A549 (cell line): ENCODE measurements at regions not wholly inside any gene's neighbourhood (a gene's known extent, or its start where the extent isn't known, plus 50 kb on each side); places are given as distances from the start of the nearest gene placed in this dataset.

ENCODE experiments used
- CEBPB ChIP-seq, 2 experiments: fragments of >200 bp in 1 of 2; sonication (Bioruptor Twin) in 1 of 2; formaldehyde crosslinking in 1 of 2; IDR thresholded peaks; 2 replicates each; pipeline ENCODE4 v1.6.1; 2012 to 2016
- CHD2 ChIP-seq: fragments of 150-350 bp; IDR thresholded peaks from 2 replicates; pipeline ENCODE4 v1.6.1; 2014; ENCODE audit warnings: low read length; ENCODE audit not compliant: partially characterized antibody
- ESRRA ChIP-seq: fragments of 150-350 bp; IDR thresholded peaks from 2 replicates; pipeline ENCODE4 v1.6.1; 2014; ENCODE audit warnings: mild to moderate bottlenecking, low read length, borderline replicate concordance
- JUN ChIP-seq, 2 experiments: fragments of >200 bp; sonication (Bioruptor Twin); formaldehyde crosslinking; IDR thresholded peaks; 2 replicates in 1 of 2; 3 replicates in 1 of 2; pipeline ENCODE4 v1.6.1; 2016 to 2017
- POLR2A ChIP-seq: IDR thresholded peaks from 2 replicates; pipeline ENCODE4 v1.6.1; 2012; ENCODE audit warnings: mild to moderate bottlenecking, low read length
- RAD21 ChIP-seq, 2 experiments: fragments of >200 bp in 1 of 2; sonication (Bioruptor Twin) in 1 of 2; formaldehyde crosslinking in 1 of 2; IDR thresholded peaks in 1 of 2; conservative IDR thresholded peaks in 1 of 2; 2 replicates in 1 of 2; 3 replicates in 1 of 2; pipeline ENCODE4 v1.6.1; 2012 to 2018; ENCODE audit warnings: inconsistent platforms in 1 of 2
- RCOR1 ChIP-seq: fragments of 150-350 bp; IDR thresholded peaks from 2 replicates; pipeline ENCODE4 v1.6.1; 2014; ENCODE audit warnings: antibody characterized with exemption, low read length, low read depth
- SREBF2 ChIP-seq: fragments of 450-650 bp; IDR thresholded peaks from 2 replicates; pipeline ENCODE4 v1.6.1; 2014; ENCODE audit warnings: mild to moderate bottlenecking, moderate library complexity
- ZC3H11A ChIP-seq: fragments of 450-650 bp; IDR thresholded peaks from 2 replicates; pipeline ENCODE4 v1.6.1; 2014; ENCODE audit warnings: antibody characterized with exemption, mild to moderate bottlenecking
- TF ChIP-seq, protein P1 (sequence below): fragments of >200 bp; sonication (Bioruptor Twin); formaldehyde crosslinking; IDR thresholded peaks from 3 replicates; pipeline ENCODE4 v1.5.1; 2016
- TF ChIP-seq, protein P2 (sequence below): fragments of 200-600 bp; sonication (generic); IDR thresholded peaks from 2 replicates; pipeline ENCODE4 v1.6.1; 2016; ENCODE audit warnings: antibody characterized with exemption, mild to moderate bottlenecking, moderate library complexity

DNA sequence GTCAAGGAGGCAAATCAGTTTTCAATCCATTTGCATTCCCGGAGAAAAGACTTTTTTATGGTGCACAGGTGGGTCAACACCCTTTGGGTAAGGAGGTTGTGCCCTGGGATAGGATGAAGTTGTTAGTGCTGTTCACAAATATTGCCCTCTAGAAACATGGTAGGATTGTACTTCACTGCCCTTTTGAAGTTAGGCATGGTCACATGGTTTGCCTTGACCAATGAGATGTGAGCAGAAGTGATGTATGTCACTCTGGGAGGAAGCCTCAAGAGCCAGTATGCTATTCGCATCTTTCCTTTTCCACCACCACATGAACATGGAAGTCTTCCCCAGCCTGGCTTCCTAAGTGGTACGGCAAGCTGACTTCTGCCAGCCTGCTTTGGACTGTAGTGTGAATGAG is 182.7 kb downstream of the TMX1 start:
- TF ChIP-seq, protein P1, sequence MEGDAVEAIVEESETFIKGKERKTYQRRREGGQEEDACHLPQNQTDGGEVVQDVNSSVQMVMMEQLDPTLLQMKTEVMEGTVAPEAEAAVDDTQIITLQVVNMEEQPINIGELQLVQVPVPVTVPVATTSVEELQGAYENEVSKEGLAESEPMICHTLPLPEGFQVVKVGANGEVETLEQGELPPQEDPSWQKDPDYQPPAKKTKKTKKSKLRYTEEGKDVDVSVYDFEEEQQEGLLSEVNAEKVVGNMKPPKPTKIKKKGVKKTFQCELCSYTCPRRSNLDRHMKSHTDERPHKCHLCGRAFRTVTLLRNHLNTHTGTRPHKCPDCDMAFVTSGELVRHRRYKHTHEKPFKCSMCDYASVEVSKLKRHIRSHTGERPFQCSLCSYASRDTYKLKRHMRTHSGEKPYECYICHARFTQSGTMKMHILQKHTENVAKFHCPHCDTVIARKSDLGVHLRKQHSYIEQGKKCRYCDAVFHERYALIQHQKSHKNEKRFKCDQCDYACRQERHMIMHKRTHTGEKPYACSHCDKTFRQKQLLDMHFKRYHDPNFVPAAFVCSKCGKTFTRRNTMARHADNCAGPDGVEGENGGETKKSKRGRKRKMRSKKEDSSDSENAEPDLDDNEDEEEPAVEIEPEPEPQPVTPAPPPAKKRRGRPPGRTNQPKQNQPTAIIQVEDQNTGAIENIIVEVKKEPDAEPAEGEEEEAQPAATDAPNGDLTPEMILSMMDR = no peak
- TF ChIP-seq SREBF2 (no peak), CEBPB (IDR thresholded peaks at IDR 0.05) (no peak), RCOR1 (no peak), ESRRA (no peak), CHD2 (no peak), JUN (IDR thresholded peaks at IDR 0.05) (no peak), POLR2A (no peak), ZC3H11A (no peak), RAD21 (conservative IDR thresholded peaks at IDR 0.05 in 1 of 2, IDR thresholded peaks at IDR 0.05 in 1 of 2) (no peak)
- TF ChIP-seq, protein P2, sequence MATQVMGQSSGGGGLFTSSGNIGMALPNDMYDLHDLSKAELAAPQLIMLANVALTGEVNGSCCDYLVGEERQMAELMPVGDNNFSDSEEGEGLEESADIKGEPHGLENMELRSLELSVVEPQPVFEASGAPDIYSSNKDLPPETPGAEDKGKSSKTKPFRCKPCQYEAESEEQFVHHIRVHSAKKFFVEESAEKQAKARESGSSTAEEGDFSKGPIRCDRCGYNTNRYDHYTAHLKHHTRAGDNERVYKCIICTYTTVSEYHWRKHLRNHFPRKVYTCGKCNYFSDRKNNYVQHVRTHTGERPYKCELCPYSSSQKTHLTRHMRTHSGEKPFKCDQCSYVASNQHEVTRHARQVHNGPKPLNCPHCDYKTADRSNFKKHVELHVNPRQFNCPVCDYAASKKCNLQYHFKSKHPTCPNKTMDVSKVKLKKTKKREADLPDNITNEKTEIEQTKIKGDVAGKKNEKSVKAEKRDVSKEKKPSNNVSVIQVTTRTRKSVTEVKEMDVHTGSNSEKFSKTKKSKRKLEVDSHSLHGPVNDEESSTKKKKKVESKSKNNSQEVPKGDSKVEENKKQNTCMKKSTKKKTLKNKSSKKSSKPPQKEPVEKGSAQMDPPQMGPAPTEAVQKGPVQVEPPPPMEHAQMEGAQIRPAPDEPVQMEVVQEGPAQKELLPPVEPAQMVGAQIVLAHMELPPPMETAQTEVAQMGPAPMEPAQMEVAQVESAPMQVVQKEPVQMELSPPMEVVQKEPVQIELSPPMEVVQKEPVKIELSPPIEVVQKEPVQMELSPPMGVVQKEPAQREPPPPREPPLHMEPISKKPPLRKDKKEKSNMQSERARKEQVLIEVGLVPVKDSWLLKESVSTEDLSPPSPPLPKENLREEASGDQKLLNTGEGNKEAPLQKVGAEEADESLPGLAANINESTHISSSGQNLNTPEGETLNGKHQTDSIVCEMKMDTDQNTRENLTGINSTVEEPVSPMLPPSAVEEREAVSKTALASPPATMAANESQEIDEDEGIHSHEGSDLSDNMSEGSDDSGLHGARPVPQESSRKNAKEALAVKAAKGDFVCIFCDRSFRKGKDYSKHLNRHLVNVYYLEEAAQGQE = no peak
